ENCODE measurements at regions not wholly inside any gene's neighbourhood (a gene's known extent, or its start where the extent isn't known, plus 50 kb on each side); places are given as distances from the start of the nearest gene placed in this dataset.
"Not testable (repeated sequence)": the region's sequence is repeated elsewhere in the genome, so short reads cannot be mapped to it uniquely, and the experiment has no call there.

DNA sequence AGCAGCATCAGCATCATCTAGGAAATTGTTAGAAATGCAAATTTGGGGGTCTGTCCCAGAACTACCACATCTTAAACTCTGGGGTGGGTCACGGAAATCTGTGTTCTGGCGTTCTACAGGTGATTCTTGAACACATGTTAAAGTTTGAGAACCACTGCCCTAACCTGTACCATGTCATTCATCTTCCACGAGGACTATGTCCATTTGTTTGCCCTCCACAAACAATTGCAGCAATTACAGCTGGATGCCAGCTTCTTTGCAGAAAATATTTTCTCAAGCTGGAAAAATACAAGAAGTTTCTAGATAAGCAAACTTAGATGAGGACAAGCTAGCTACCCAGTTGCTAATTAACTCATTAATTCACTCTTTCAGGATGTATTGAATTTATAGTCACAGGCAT, 54.1 kb downstream of the MAFB start:
- DNase-seq (ENCODE audit: low read depth) = no peak

GRCh38 chr20:40633123-40633850, 55.7 kb downstream of the MAFB start:
- no peak for DNase-seq (ENCODE audit: low read depth)

DNA sequence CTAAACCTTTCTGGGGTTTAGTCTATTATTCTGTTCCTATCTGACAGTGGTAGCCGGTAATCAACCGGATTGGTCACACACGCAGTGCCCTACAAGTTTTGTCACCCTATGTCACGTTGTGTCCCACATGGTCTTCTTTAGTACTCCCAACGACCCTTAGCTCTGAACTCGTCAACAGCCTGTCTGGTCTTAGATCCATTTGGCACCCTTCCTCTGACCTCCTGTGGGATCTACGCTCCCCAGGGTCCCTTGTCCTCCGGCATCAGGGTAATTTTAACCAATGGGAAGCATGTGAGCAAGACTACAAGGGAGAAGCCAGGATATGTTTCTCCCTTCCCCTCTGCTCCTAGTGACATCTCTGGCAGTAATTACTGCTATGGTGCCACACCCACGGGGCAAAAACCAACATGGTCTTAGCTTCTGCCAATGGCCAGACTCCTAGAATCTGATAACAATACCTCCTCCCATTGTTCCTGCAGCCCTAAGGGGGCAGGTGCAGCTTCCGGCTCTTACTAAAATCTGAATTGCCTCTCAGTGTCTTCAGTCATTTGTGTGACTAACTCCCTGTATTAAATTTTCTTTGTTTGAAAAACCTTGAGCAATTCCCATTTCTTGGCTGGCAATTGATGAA, 56.6 kb downstream of the MAFB start:
- DNase-seq (ENCODE audit: low read depth) = no peak

- DNase-seq (ENCODE audit: low read depth) = no peak
Measured at GRCh38 chr20:40631119-40631631, 57.9 kb downstream of the MAFB start.

DNA sequence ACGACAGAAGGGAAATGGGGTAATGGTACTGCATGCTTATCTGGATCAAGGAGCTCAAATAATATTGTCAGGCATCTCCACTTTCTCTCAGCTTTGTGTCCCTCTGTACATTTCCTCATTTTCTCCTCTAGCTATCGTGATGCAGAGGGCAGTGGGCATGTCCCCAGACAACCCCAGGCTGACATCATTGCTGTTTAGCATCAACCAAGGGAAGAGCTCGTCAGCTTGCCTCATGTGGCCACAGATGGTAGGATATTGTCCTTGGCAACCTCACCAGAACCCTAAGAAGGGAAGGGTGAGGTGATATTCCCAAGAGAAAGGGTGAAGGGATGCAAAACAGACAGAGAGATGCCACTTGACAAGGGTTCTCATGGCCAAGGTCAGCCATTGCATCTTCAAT, 58.3 kb downstream of the MAFB start:
- DNase-seq (ENCODE audit: low read depth) = no peak

DNA sequence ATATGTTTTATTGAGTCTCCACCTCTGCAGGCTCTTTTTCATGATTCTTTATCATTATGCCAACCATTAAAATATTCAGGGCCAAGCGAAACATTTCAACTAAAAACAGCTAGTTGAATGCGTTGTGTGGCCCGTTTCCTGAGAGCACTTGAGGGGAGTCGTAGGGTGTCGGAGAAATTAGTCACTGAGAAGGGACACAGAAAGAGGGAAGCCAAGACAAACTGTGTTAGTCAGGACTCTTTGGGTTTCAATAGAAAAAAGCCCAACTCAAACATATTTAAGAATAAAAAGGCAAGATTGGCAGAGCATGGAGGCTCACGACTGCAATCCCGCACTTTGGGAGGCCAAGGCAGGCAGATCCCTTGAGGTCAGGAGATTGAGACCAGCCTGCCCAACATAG, 58.9 kb downstream of the MAFB start:
- DNase-seq (ENCODE audit: low read depth) = no peak

GRCh38 chr20:40628877-40629276, 60.2 kb downstream of the MAFB start:
- no peak for DNase-seq (ENCODE audit: low read depth)

DNA sequence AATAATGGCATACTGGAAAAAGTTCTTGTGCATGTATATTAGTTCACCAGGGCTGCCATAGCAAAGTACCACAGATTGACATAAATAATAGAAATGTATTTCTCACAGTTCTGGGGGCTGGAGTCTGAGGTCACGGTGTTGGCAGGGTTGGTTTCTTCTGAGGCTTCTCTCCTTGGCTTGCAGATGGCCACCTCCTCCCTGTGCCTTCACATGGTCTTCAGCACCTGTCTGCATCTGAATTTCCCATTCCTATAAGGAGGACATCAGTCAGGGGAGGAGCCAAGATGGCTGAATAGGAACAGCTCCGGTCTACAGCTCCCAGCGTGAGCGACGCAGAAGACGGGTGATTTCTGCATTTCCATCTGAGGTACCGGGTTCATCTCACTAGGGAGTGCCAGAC, 70.0 kb downstream of the MAFB start:
- DNase-seq (ENCODE audit: low read depth) = not testable (repeated sequence)

- DNase-seq (ENCODE audit: low read depth) = no peak
Measured at GRCh38 chr20:40617594-40617993, 71.4 kb downstream of the MAFB start.

- no peak for DNase-seq (ENCODE audit: low read depth)
Measured at GRCh38 chr20:40612837-40613236, 76.2 kb downstream of the MAFB start.

DNA sequence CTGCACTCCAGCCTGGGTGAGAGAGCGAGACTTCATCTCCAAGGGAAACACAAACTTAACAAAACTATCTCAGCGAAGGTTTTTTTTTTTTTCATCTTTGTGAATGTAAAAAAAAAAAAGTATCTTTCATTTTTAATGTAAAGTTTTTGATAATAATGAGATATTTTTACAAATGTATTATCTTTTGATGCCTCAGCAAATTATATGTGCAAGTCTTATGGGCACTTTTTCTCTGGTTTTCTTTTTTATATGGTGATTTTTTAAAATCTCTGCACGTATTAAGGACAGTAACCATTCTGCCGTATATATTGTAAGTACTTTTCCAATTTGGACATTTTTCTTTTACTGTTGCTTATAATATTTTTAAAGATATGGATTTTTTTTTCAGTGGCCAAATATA, 76.8 kb downstream of the MAFB start:
- DNase-seq (ENCODE audit: low read depth) = no peak

GRCh38 chr20:40610730-40611129, 78.3 kb downstream of the MAFB start:
- no peak for DNase-seq (ENCODE audit: low read depth)

GRCh38 chr20:40607927-40608326, 81.1 kb downstream of the MAFB start:
- DNase-seq (ENCODE audit: low read depth) = no peak

GRCh38 chr20:40606660-40607059, 82.4 kb downstream of the MAFB start:
- DNase-seq (ENCODE audit: low read depth) = no peak

- DNase-seq (ENCODE audit: low read depth) = no peak
Measured at GRCh38 chr20:40606237-40606636, 82.8 kb downstream of the MAFB start.

- DNase-seq (ENCODE audit: low read depth) = no peak
Measured at GRCh38 chr20:40604416-40604815, 84.6 kb downstream of the MAFB start.

DNA sequence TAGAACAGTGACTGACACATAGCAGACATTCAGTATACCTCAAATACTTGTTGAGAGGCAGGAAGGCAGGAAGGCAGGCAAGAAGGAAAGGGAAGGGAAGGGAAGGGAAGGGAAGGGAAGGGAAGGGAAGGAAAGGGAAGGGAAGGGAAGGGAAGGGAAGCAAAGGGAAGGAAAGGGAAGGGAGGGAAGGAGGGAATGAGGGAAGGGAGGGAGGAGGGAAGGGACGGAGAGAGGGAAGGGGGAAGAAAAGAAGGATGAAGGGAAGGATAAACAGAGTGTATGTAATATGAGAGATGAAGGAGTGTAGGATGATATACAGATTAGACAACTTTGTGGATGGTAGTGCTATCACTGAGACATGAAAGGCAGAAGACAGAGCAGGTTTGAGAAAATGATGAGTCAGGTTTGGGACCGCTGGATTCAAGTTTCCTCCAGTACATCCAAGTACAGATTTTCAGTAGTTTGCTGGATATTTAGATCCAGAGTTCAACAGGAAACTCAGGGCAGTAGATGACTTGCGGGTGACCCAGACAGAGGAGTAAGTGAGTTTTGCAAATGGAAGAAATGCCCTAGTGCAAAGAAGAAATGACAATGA, 85.9 kb downstream of the MAFB start:
- DNase-seq (ENCODE audit: low read depth) = no peak

DNA sequence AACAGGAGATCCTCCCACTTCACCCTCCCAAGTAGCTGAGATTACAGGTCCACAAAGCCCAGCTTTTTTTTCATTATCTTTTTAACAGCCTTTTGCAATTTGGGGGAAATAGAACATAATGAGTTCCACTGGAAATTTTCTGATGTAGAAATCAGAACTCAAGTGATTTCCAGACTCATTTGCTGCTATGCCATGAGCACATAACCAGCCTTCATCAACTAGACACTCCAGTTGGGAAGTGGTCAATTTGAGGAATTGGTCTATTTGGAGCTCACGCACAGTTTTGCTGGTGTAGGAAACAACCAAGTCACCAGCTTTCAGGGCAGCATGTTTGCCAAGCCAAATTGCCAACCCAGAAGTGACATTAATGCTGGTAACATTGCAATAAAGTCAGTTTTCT, 86.7 kb downstream of the MAFB start:
- DNase-seq (ENCODE audit: low read depth) = no peak

DNA sequence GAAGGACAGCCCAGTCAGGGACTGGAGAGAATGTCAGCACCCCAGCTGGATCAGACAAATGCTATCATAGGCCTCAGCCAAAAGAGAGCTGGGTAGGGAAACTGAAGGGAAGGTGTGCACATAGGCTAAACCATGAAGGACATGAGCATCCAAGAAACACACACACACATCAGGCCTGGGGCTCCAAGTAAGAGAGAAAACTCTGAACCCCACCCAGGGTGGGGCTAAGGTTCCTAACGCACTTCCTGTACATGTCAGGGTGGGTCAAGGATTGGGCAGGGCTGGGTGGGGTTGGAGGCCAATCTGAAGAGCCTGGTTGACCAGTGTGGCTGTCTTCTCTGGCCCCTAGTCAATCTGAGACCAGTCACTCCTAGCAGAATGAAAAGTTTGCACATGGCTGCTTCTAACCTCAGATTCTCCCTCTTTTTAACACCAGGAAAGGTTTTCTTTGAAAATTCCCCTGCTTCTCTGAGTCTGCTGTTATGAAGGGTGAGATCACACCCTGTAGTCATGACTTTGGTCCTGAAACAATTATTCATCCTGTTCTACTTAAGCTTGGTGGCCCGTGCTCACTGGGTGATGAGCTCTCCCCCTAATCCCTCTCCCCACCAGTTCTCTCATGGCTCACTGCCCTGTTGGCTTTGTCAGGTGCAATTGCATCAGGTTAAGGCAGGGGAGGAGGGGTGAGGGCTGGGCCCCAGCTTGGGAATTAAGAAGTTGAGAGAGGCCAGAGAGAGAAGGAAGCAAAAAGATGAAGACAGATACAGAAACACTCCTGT, 88.4 kb downstream of the MAFB start:
- no peak for DNase-seq (ENCODE audit: low read depth)

DNA sequence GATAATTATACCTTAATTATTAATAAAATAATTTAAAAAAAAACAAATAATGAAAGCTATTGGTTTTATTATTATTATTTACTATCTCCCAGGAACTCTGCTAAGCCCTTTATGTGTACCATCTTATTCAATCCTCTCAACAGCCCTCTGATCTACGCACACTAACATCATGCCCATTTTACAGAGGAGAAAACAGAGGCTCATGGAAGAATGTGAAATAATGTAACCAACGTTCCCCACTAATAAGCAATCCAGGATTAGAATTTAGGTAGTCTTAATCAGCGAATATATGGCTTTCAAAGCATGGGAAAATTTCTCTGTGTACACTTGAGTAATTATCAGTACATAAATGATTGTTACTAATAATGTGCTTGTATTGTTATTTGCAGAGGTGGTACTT, 89.0 kb downstream of the MAFB start:
- DNase-seq (ENCODE audit: low read depth) = no peak

- no peak for DNase-seq (ENCODE audit: low read depth)
Measured at GRCh38 chr20:40592941-40593340, 96.1 kb downstream of the MAFB start.

GRCh38 chr20:40591536-40591935, 97.5 kb downstream of the MAFB start:
- DNase-seq (ENCODE audit: low read depth) = no peak

DNA sequence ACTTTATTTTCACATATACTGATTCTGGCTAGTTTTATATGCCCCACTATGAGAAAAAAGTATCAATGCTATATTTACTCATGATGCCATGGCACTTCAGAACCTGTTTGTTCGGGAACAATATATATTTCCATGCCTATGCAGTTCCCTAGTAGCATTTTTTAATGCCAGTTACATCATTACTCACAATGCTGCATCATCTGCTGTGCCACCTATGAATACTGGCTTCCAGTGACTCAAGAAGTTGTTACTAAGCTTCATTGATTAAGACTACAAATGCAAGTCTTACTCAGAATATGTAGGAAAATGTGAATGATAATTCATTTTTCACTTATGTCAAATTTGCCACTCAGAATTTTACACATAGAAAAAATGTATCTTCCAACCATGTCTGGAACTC, 97.9 kb downstream of the MAFB start:
- no peak for DNase-seq (ENCODE audit: low read depth)
